Endothelial cell (in vitro differentiated cells): ENCODE measurements at regions not wholly inside any gene's neighbourhood (a gene's known extent, or its start where the extent isn't known, plus 50 kb on each side); places are given as distances from the start of the nearest gene placed in this dataset.

Source experiments
- DNase-seq: peaks from one replicate; pipeline ENCODE4 v3.0.0; 2021; ENCODE audit warnings: low spot score
- H3K27ac Mint-ChIP-seq: one replicate; pipeline ENCODE4 v1.8.0; 2021; ENCODE audit warnings: mixed read lengths, inconsistent platforms; ENCODE audit not compliant: unreplicated experiment
- H3K27me3 Mint-ChIP-seq: one replicate; pipeline ENCODE4 v1.8.0; 2021; ENCODE audit warnings: mild to moderate bottlenecking, moderate library complexity, mixed read lengths, inconsistent platforms; ENCODE audit not compliant: unreplicated experiment
- H3K36me3 Mint-ChIP-seq: one replicate; pipeline ENCODE4 v1.8.0; 2021; ENCODE audit warnings: mild to moderate bottlenecking, low read depth, mixed read lengths, inconsistent platforms; ENCODE audit not compliant: unreplicated experiment
- H3K4me1 Mint-ChIP-seq: one replicate; pipeline ENCODE4 v1.8.0; 2021; ENCODE audit warnings: mild to moderate bottlenecking, mixed read lengths, inconsistent platforms; ENCODE audit not compliant: unreplicated experiment
- H3K4me3 Mint-ChIP-seq: one replicate; pipeline ENCODE4 v1.8.0; 2021; ENCODE audit warnings: mild to moderate bottlenecking, mixed read lengths, inconsistent platforms; ENCODE audit not compliant: unreplicated experiment
- H3K9me3 Mint-ChIP-seq: one replicate; pipeline ENCODE4 v1.8.0; 2021; ENCODE audit warnings: mixed read lengths, inconsistent platforms; ENCODE audit not compliant: unreplicated experiment
- TF ChIP-seq, protein P1 (sequence below): fragments of 200-600 bp; sonication (generic); IDR thresholded peaks from one replicate; pipeline ENCODE4 v1.5.0; 2021; ENCODE audit warnings: antibody characterized with exemption; ENCODE audit not compliant: unreplicated experiment

DNA sequence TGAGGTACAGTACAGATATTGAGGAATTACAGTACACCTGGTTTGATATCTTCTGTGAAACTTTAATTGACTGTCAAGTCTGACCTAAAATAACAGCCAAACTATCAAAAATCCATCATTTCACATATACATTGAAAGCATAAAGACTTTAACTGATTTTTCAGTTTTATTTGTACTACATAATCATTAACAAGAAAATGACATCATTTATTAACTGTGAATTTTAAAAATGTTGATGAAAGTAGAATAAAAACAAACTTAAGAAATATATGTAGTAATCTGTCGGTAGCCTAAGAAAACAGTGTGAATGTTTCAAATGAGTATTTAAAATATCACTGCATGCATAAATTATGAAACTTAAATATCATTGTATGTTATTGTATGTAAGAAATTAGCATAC is 836.7 kb upstream of the GHITM start:
- Mint-ChIP-seq H3K27me3 (no peaks in the 10 kb centered on the region), H3K27ac (no peak overlapping the region), H3K36me3 (no peaks in the 10 kb centered on the region), H3K9me3 (no peaks in the 10 kb centered on the region), H3K4me3 (no peak overlapping the region), H3K4me1 (no peaks in the 10 kb centered on the region)
- DNase-seq: no peak
- TF ChIP-seq, protein P1, sequence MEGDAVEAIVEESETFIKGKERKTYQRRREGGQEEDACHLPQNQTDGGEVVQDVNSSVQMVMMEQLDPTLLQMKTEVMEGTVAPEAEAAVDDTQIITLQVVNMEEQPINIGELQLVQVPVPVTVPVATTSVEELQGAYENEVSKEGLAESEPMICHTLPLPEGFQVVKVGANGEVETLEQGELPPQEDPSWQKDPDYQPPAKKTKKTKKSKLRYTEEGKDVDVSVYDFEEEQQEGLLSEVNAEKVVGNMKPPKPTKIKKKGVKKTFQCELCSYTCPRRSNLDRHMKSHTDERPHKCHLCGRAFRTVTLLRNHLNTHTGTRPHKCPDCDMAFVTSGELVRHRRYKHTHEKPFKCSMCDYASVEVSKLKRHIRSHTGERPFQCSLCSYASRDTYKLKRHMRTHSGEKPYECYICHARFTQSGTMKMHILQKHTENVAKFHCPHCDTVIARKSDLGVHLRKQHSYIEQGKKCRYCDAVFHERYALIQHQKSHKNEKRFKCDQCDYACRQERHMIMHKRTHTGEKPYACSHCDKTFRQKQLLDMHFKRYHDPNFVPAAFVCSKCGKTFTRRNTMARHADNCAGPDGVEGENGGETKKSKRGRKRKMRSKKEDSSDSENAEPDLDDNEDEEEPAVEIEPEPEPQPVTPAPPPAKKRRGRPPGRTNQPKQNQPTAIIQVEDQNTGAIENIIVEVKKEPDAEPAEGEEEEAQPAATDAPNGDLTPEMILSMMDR: no peak

- Mint-ChIP-seq H3K4me3 (no peak overlapping the region), H3K27ac (no peak overlapping the region)
These were observed 828.6 kb upstream of the GHITM start for GRCh38 chr10:83310688-83311087.

DNA sequence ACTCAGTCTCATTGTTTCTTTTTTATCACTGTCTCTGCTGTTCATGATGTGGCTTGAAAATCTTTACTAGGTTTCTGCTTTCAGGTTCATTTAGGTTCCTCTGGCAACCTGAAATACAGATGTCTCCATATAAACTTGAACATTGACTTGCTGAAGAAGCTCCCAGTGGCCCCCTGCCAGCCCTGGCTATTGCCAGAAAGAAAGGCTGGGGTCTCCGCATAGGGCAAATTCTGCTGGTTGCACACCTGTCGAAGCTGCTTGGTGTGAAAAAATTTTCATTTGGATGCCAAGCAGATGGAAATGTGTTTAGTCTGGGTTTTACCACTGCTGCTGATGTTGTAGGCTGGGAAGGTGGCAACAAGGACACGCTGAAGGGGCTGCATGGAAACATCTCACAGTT is 826.7 kb upstream of the GHITM start:
- Mint-ChIP-seq H3K27me3 (no peaks in the 10 kb centered on the region), H3K9me3 (no peaks in the 10 kb centered on the region)

More at GRCh38 chr10:83310688-83311087, 828.6 kb upstream of the GHITM start:
- TF ChIP-seq, protein P1: peak; percentile 39
- Mint-ChIP-seq H3K27me3 (no peaks in the 10 kb centered on the region), H3K36me3 (no peaks in the 10 kb centered on the region), H3K4me1 (no peaks in the 10 kb centered on the region), H3K9me3 (no peaks in the 10 kb centered on the region)
- DNase-seq: no peak

GRCh38 chr10:83332690-83333089 is 806.6 kb upstream of the GHITM start:
- Mint-ChIP-seq H3K4me1 (no peaks in the 10 kb centered on the region), H3K36me3 (no peaks in the 10 kb centered on the region), H3K4me3 (no peak overlapping the region), H3K27me3 (no peaks in the 10 kb centered on the region), H3K27ac (no peak overlapping the region), H3K9me3 (no peaks in the 10 kb centered on the region)
- no peak for DNase-seq
- TF ChIP-seq, protein P1: no peak

More for the DNA sequence above, 826.7 kb upstream of the GHITM start:
- no peaks in the 10 kb centered on the region for H3K36me3 Mint-ChIP-seq
- H3K4me3 Mint-ChIP-seq: no peak overlapping the region
- no peak overlapping the region for H3K27ac Mint-ChIP-seq
- TF ChIP-seq, protein P1: no peak
- DNase-seq: no peak
- no peaks in the 10 kb centered on the region for H3K4me1 Mint-ChIP-seq

DNA sequence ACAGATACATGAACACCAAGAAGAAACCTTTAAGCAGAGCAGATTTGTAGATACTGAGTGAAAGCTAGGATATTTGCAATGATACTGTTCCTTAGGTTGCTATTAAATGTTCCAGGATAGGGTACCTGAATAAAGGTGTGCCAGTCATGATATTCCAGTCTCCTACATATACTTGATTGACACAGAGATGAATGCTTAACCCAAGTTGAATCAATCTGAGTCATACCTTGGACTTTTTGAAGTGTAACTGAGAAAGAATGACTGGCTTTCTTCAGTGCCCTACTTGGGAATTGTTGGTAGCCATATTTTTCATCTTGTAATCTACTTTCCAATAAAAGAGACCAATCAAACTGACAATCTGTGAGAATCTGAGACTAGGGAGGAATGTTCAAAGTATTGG is 805.7 kb upstream of the GHITM start:
- H3K27me3 Mint-ChIP-seq: no peaks in the 10 kb centered on the region
- no peak overlapping the region for H3K27ac Mint-ChIP-seq
- TF ChIP-seq, protein P1: no peak
- no peak overlapping the region for H3K4me3 Mint-ChIP-seq
- no peak for DNase-seq
- H3K9me3 Mint-ChIP-seq: peaks cover under 1% of the 10 kb centered on the region
- no peaks in the 10 kb centered on the region for H3K4me1 Mint-ChIP-seq
- H3K36me3 Mint-ChIP-seq: no peaks in the 10 kb centered on the region
